MM.1S (cell line): ENCODE measurements at regions not wholly inside any gene's neighbourhood (a gene's known extent, or its start where the extent isn't known, plus 50 kb on each side); places are given as distances from the start of the nearest gene placed in this dataset.

Experiments
- DNase-seq: peaks from one replicate; pipeline ENCODE4 v3.0.0-alpha.2; 2015
- H2AFZ ChIP-seq: fragments of 300-600 bp; sonication (generic); 2 replicates; pipeline ENCODE4 v1.6.0; 2016; ENCODE audit warnings: antibody characterized with exemption, low read length
- H3F3A ChIP-seq: fragments of 300-600 bp; sonication (generic); 2 replicates; pipeline ENCODE4 v1.6.1; 2016; ENCODE audit warnings: mild to moderate bottlenecking, antibody characterized with exemption, low read length, moderate library complexity, mixed read lengths; ENCODE audit not compliant: insufficient read depth
- H3K27ac ChIP-seq: fragments of 300-600 bp; sonication (generic); 2 replicates; pipeline ENCODE4 v1.5.1; 2016; ENCODE audit warnings: mild to moderate bottlenecking, low read length
- H3K27me3 ChIP-seq: fragments of 300-600 bp; sonication (generic); replicated peaks from 2 replicates; pipeline ENCODE4 v1.6.0; 2016; ENCODE audit warnings: low read length; ENCODE audit not compliant: insufficient read depth
- H3K36me3 ChIP-seq: fragments of 300-600 bp; sonication (generic); replicated peaks from 2 replicates; pipeline ENCODE4 v1.6.1; 2016; ENCODE audit warnings: mild to moderate bottlenecking, low read length, mixed read lengths; ENCODE audit not compliant: insufficient read depth
- H3K4me1 ChIP-seq: fragments of 300-600 bp; sonication (generic); 2 replicates; pipeline ENCODE4 v1.6.1; 2016; ENCODE audit warnings: low read length, mixed read lengths
- H3K4me2 ChIP-seq: fragments of 300-600 bp; sonication (generic); 2 replicates; pipeline ENCODE4 v1.6.0; 2016; ENCODE audit warnings: low read depth, low read length
- H3K4me3 ChIP-seq: fragments of 300-600 bp; sonication (generic); 2 replicates; pipeline ENCODE4 v1.5.1; 2016; ENCODE audit warnings: low read length, mixed read lengths
- H3K79me2 ChIP-seq: fragments of 300-600 bp; sonication (generic); 2 replicates; pipeline ENCODE4 v1.6.1; 2016; ENCODE audit warnings: mixed run types, low read length, mixed read lengths
- H3K9ac ChIP-seq: fragments of 300-600 bp; sonication (generic); 2 replicates; pipeline ENCODE4 v1.6.1; 2016; ENCODE audit warnings: low read length, mixed read lengths
- H3K9me2 ChIP-seq: fragments of 300-600 bp; sonication (generic); replicated peaks from 2 replicates; pipeline ENCODE4 v1.6.1; 2016; ENCODE audit warnings: mild to moderate bottlenecking, low read length, mixed read lengths; ENCODE audit not compliant: insufficient read depth
- H3K9me3 ChIP-seq: fragments of 300-600 bp; sonication (generic); replicated peaks from 2 replicates; pipeline ENCODE4 v1.6.1; 2016; ENCODE audit warnings: mild to moderate bottlenecking, low read length, mixed read lengths; ENCODE audit not compliant: insufficient read depth
- H4K20me1 ChIP-seq: fragments of 300-600 bp; sonication (generic); 2 replicates; pipeline ENCODE4 v1.6.1; 2016; ENCODE audit warnings: mild to moderate bottlenecking, low read length, moderate library complexity, mixed read lengths; ENCODE audit not compliant: insufficient read depth
- CTCF ChIP-seq: fragments of 300-600 bp; sonication (generic); IDR thresholded peaks from 2 replicates; pipeline ENCODE4 v1.5.1; 2016; ENCODE audit warnings: antibody characterized with exemption, low read length, mixed read lengths
- EZH2 ChIP-seq: fragments of 300-600 bp; sonication (generic); optimal IDR thresholded peaks from 2 replicates; pipeline ENCODE3; 2017; ENCODE audit warnings: low read depth, mild to moderate bottlenecking, antibody characterized with exemption, low read length, mixed read lengths
- EZH2phosphoT487 ChIP-seq: fragments of 300-600 bp; sonication (generic); IDR thresholded peaks from 2 replicates; pipeline ENCODE4 v1.6.1; 2018; ENCODE audit warnings: antibody characterized with exemption, low read length

GRCh38 chr14:42877716-42878115 lies 1271.0 kb downstream of the LRFN5 start:
- no peak for DNase-seq
- Histone ChIP-seq H3K4me2 (no peak overlapping the region), H3K79me2 (no peaks in the 10 kb centered on the region), H3K36me3 (no peaks in the 10 kb centered on the region), H3K4me3 (no peak overlapping the region), H3K9me3 (no peaks in the 10 kb centered on the region), H3K9me2 (no peaks in the 10 kb centered on the region), H4K20me1 (no peaks in the 10 kb centered on the region), H2AFZ (no peak overlapping the region), H3K27ac (no peak overlapping the region), H3F3A (no peaks in the 10 kb centered on the region), H3K4me1 (no peaks in the 10 kb centered on the region), H3K9ac (no peak overlapping the region), H3K27me3 (no peaks in the 10 kb centered on the region)
- TF ChIP-seq EZH2 (no peak), EZH2phosphoT487 (no peak), CTCF (no peak)

- Histone ChIP-seq H2AFZ (no peak overlapping the region), H3K79me2 (no peaks in the 10 kb centered on the region), H3K9ac (no peak overlapping the region), H3K4me2 (no peak overlapping the region), H3K27me3 (no peaks in the 10 kb centered on the region), H3K36me3 (no peaks in the 10 kb centered on the region), H3K9me3 (no peaks in the 10 kb centered on the region), H4K20me1 (no peaks in the 10 kb centered on the region), H3K4me3 (no peak overlapping the region), H3F3A (no peaks in the 10 kb centered on the region), H3K27ac (no peak overlapping the region), H3K4me1 (no peaks in the 10 kb centered on the region), H3K9me2 (no peaks in the 10 kb centered on the region)
- TF ChIP-seq CTCF = no peak
- no peak for TF ChIP-seq EZH2
- no peak for TF ChIP-seq EZH2phosphoT487
- DNase-seq = no peak
Observed at GRCh38 chr14:42872786-42873185, 1266.1 kb downstream of the LRFN5 start.

GRCh38 chr14:42869681-42870080 lies 1263.0 kb downstream of the LRFN5 start:
- no peaks in the 10 kb centered on the region for H3K9me3 ChIP-seq
- H3K9ac ChIP-seq = no peak overlapping the region
- H3K79me2 ChIP-seq = no peaks in the 10 kb centered on the region
- no peak for DNase-seq
- H4K20me1 ChIP-seq = no peaks in the 10 kb centered on the region
- H3K9me2 ChIP-seq = no peaks in the 10 kb centered on the region
- H3K4me3 ChIP-seq = no peak overlapping the region
- no peaks in the 10 kb centered on the region for H3K4me1 ChIP-seq
- no peak overlapping the region for H3K27ac ChIP-seq
- H3K27me3 ChIP-seq = no peaks in the 10 kb centered on the region
- H3K36me3 ChIP-seq = no peaks in the 10 kb centered on the region
- no peak overlapping the region for H2AFZ ChIP-seq
- no peaks in the 10 kb centered on the region for H3F3A ChIP-seq
- TF ChIP-seq CTCF = no peak
- no peak for TF ChIP-seq EZH2phosphoT487
- TF ChIP-seq EZH2 = no peak
- no peak overlapping the region for H3K4me2 ChIP-seq

GRCh38 chr14:42862114-42862513 lies 1255.4 kb downstream of the LRFN5 start:
- Histone ChIP-seq H3K79me2 (no peaks in the 10 kb centered on the region), H3K4me2 (no peak overlapping the region), H3K9me2 (no peaks in the 10 kb centered on the region), H3F3A (no peaks in the 10 kb centered on the region), H2AFZ (no peak overlapping the region), H3K9me3 (no peaks in the 10 kb centered on the region), H3K9ac (no peak overlapping the region), H4K20me1 (no peaks in the 10 kb centered on the region), H3K36me3 (no peaks in the 10 kb centered on the region), H3K4me3 (no peak overlapping the region), H3K27me3 (no peaks in the 10 kb centered on the region), H3K27ac (no peak overlapping the region), H3K4me1 (no peaks in the 10 kb centered on the region)
- TF ChIP-seq EZH2phosphoT487 = no peak
- TF ChIP-seq CTCF = no peak
- TF ChIP-seq EZH2 = no peak
- no peak for DNase-seq
